HG02763 (cell line): ENCODE measurements at regions not wholly inside any gene's neighbourhood (a gene's known extent, or its start where the extent isn't known, plus 50 kb on each side); places are given as distances from the start of the nearest gene placed in this dataset.

Experiments
- ATAC-seq: cut with Tn5 transposase; IDR thresholded peaks from one replicate; pipeline ENCODE4 v1.9.1; 2021; ENCODE audit warnings: mild to moderate bottlenecking, moderate library complexity; ENCODE audit not compliant: unreplicated experiment

DNA sequence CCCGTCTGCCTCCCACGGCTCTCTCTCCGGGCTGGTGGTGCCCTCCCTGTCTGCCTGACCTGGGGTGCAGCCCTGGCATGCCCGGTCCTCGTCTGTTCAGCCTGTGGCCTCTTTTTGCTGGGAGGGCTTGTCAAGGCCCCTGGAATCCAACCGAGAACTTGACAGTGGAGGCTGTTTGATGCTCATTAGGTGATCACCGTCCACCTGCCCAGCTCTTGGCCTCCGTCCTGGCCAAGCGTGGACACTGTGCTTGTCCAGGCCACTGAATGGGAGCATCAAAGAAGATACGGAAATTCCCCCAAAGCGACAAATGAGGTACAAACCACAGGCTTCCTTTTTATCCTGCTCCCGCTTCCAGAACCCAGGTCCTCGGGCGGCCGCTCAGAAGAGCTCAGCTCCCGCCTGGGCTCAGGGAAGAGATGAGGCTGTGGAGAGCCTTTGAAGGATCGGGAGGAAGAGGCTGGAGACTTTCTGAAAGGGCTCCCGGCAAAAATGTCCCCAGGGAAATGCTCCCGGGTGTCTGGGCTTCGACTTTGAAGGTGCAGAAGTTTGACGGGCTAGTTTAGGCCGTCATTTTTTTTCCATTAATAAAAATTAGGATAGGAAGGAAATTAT lies 1273.9 kb downstream of the BRD1 start:
- no peak for ATAC-seq

DNA sequence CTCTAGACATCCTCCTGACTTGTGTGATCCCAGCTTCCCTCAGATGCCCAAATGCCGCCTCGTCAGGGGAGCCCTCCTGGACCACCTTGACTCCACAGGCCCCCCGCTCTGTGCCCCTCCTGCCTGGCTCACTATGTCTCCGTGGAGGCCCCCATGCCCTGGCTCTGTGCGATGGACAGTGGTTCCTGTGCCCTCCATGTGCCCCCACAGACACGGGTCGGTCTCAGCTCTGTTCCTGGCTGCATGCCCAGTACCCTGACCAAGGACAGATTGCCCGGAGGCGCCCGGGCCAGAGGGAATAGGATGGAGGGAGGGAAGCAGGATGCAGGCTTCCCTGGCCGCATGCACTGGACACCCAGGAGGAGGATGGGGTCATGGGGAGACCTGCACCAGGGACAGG lies 1274.6 kb downstream of the BRD1 start:
- no peak for ATAC-seq

DNA sequence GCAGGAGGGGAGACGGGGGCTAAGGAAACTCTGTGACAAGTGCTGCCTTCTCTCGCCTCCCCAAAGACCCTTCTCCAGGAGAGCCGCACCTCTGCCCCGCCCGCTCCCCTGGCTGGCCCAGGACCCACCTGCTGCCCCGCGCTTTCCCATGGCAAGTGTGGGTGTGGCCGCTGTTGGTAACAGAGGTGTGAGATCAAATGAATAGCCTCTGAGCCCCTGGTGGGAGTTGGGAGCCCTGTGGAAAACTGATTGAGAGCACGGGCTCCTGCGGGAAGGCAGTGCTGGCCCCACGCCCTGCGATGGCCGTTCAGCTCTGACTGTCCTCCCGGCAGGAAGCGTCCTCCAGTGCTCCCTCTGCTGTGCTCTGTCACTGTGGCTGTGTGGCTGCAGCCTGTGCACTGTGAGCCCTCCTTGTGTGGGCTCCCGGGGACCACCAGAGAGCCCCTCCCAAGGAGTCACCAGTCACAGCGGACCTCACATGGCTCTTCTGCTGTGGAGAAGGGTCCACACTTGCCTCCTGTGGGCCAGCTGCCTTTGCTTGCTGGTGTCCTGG lies 1275.9 kb downstream of the BRD1 start:
- ATAC-seq = no peak

DNA sequence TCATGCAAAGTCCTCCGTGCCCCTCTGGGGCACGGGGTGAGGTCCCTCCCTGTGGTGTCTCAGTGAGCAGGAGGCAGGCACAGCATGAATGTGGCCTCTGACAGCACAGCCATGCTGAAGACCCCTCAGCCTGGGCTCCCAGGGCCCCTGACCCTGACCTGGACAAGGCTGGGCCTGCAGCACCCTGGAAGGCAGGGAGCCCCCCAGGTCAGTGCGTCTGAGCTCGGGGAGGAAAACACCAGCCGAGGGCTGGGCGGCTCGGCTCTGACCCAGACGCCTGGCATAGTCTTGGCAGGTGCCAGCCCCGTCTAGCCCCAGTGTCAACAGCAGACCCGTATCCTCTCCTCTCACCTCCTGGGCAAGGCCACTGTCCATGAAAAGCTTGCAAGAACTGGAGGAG lies 1276.6 kb downstream of the BRD1 start:
- ATAC-seq = no peak

DNA sequence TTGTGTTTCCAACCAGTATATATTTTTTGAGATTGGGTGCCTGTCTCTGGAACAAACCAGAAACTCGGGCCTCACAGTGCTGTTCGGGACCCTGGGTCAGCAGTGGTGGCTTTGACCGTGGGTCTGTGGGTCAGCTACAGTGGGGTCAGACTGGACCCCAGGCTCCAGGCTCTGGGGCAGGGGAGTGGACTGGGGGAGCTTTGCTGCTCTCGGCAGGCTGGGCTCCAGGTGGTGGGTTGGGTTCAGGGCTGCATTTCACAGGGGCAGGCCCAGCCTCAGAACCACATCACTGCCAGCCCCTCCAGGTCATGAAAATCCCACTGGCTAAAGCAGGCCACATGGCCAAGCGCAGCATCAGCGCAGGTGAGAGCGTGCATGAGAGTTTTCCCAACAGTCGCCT lies 1279.3 kb downstream of the BRD1 start:
- ATAC-seq = no peak

DNA sequence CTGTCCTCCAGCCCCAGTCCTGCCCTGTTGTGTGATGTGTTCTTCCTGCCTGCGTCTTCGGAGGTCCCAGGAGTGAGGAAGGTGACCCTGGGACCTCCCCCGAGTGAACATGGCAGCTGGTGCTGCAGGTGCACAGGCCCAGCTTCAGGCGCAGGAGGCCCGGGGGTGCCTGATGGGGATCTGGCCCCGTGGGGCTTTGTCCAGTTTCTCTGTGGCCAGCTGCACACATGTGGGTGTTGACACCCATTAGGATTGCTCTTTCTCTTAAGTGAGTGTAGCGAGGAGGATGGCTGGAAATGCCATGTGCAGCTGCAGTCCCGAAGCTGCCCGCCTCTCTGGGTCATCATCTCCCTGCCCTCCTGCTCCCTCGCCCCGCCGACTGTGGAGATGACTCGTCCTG lies 1279.7 kb downstream of the BRD1 start:
- no peak for ATAC-seq

DNA sequence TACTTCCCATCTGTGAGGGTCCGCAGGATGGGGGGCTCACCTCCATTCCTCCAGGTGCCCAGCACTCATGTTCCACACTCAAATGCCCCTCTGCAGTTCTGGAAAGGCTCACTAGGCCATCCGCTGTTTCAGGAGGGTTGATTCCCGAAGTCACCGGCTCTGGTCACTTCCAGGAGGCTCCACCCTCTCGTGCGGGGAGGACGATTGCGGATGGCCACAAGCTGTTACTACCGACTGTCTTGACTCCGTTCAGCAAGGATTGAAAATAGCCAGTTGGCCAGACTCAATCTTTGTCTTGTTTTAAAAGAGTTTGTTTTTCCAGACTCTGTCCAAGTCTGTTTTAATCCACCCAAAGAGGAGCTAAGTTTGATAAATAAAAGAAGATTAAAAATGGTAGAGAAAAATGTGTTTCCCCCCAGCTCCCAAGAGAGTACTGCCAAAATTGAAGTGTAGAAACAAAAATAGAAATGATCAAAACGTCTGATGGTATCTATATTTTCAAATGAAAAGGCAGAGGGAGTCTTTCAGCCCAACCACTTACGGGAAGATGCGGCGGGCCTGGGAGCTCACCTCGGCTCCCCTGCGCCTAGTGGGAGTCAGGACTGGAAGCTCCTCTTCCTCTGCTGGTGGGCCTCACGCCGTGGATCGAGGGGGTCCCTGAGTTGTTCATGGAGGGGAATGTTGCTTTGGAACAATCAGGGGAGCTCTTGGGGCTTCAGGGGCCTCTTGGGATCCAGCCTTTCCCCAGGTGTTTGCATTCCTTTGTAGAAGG lies 1280.8 kb downstream of the BRD1 start:
- no peak for ATAC-seq

DNA sequence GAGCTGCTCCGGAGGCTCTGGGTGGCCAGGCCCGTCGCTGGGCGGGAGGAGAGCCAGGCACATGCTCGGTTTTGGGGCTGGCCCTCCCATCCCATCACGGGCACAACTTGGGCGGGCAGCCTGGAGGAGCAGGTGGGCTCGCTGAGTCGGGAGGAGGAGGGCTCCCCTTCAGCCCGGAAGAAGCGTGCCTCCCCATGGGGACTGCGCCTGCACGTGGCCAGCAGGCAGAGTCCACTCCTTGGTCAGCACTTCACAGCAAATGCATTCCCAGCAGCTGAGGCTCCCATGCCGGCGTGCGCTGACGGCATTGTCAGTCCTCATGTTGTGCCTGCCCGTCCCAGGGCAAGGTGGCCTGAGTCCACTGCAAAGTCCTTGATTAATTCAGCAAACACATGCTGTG lies 1281.7 kb downstream of the BRD1 start:
- no peak for ATAC-seq

DNA sequence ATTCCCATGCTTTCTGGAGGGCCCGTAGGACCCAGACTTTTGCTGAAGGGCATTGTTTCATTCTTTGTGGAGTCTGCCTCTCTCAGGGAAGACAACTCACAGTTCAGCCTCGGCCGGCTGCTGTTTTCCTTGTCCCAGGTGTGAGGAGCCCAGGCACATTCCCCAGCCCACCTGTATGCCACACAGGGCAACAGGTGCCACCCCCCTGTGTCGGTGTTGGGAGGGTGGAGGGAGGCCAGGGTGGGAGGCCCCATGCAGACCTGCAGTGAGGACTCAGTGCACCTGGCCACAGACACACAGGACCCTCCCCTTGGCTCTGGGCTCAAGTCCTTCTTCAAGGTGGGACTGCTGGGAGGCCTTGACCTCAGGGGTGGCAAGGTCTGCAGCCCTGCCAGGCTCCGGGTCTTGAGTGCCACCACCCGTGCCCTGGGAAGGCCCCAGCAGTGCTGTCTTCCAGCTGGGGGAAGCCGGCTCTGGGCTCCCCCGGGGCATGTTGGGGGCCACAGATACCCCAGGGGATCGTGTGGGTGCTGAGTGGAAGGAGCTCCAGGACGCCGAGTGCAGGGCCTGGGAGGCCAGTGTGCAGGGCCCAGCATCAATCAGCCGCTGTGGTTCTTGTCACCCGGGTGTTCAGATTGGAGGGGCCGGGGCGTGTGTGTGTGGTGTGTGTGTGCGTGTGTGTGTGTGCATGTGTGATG lies 1286.1 kb downstream of the BRD1 start:
- no peak for ATAC-seq

DNA sequence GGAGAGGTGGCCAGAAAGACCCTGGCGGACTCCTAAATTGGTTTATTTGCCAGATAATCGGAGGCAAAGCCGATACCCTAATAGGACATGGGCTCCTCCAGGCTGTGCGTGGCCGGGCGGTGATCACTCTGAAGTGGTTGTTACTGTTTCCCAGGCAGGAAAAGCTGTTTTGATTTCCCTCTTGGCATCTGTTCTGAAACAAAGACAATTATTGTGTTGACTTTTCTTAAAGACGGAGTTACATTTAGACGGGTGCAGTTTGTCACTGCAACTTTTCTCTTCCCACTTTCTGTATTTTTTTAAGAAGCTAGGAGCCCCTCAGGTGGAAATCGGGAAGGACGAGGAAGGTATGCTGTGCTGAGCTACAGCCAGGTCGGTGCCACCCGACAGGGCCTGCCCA lies 1288.4 kb downstream of the BRD1 start:
- no peak for ATAC-seq

DNA sequence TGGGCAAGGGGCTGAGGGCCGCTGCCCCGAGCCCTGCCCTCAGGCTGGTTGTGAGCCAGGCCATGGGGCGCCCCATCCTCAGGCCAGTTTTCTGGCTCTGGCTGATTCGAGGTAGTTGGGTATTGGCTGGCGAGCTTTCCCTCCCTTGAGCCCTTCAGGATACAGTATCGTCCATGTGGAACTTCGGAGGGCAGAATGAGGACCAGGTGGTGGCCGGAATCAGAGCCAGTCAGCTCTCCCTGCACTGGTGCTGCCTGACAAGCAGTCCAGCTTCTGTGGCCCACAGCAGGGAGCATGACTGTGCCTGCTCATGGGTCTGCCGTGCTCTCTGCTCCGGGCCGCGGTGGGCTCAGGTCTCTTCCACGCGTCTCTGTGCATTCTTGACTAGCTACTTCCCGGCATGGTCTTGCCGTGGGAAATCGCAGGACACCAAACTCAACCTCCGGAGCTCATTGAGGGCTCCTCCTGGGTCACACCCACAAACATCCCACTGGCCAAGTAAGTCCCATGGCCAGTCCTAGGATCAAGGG lies 1289.3 kb downstream of the BRD1 start:
- no peak for ATAC-seq

DNA sequence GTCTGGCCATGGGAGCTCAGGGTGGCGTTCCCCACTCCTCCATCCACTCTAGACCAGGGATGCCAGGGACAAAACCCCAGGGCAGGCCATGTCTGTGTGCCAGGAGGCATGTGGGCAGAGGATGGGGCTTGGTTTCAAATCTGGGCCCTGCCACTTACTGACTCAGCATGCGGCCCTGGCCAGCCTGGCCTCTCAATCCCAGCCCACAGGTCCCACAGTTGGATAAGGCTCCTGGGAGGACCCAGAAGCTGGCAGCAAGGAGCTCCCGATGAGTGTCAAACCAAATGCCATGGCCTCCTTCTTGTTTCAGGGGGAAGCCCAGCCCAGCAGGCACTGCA lies 1290.4 kb downstream of the BRD1 start:
- ATAC-seq = no peak

DNA sequence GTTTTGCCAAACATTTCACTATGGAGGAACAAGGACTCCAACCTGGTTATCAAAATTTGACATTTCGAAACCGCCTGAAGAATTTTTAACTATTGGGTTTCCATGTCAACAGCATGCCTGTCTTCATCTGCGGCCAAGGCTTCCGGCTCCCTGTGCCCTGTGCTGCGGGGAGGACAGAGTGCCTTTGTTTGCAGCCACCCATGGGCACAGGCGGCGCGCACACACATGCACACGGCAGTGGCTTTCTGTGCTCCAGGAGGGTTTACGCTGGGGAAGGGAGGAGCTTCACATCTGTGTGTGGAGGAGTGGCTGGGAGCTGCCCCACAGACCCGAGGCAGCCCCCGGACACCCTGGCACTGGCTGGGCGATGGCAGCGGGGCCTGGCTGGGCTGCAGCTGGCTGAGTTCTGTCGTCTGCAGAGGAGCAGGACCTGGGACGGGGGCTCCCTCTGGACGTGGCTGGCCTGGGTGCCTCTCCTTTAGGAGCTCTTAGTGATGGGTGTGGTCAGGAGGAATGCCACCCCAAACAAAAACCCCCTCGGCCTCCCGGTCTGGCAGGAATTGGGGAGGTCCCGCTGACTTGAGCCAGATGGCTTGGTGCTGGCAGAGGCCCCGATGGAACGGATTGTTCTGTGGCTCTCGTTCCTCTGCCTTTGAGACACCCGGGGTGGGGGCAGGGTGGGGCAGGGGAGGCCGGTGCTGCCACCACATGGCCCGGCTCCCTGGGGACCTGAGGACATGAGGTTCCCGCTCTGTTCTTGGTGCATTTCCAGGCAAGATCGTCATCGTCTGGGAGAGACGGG lies 1290.9 kb downstream of the BRD1 start:
- ATAC-seq = no peak

DNA sequence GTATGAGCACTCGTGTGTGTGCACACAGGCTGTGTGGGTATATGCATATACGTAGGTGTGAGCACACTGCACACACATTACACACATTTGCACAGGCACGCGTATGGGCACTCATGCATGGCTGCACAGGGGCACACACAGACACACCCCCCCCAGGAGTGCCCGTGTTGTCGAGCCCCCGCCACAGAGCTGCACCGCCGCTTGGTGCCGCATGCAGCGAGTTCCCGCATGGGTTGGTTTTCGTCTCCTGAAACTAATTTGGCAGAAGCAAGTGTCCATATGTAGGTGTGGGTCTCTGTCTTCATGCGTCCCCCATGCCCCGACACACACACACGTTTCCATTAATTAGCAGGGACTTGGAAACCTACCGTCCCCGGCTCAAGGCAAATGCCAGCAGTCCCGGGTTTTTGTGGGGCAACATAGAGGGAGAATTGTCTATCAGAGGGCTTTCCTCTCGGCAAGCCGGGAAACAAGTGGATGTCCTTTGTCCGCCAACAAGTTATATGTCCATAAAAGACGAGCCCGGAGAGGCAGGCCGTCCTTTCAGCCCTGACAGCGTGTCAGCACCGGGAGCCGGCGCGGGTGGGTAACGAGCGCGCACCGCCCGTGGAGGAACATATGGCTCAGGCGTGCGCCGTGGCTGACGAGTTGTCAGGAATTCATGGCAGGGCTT lies 1291.7 kb downstream of the BRD1 start:
- ATAC-seq = no peak

DNA sequence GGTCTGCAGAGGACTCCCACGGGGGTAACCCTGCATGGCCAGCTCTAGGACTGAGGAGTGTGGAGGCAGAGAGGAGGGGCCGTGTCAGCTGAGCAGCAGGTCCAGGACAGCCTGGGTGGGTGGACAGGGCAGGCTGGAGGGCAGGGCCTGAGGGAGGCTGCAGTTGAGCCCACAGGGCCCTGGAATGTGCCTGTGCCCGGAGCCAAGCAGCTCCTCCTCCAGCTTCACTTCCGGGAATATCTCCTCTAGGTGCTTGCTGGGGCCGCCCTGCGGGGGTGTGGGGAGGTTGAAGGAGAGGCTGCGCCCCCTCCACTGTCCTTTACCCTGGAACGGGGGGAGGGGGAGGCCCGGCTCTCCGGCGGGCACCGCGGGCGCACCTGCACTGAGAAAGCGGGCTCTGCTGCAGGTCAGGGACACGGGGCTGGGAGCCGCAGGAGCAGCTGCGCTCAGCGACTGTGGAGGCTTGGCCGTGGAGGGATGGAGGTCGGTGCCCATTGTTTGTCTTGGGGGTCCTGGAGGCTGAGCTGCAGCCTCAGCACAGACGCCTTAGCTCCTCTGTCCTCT lies 1293.2 kb downstream of the BRD1 start:
- ATAC-seq = no peak

DNA sequence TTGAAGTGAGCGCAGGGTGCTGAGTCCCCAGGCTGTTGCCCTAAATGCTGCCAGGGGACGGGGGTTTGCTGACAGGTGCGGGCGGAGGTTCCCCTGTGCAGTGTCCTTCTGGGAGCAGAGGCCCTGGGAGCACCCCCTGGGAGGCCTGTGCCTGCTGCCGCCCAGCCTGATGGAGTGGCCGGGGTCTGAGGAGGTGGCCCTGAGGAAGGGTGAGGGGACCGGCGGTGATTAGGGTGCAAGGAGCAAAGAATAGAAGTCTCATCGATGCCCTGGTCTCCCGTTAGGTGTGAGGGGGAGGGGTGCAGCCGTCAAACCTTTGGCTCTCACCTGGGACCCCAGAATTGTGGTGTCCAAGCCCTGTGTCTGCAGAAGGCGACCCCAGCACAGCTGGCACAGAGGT lies 1294.7 kb downstream of the BRD1 start:
- no peak for ATAC-seq

DNA sequence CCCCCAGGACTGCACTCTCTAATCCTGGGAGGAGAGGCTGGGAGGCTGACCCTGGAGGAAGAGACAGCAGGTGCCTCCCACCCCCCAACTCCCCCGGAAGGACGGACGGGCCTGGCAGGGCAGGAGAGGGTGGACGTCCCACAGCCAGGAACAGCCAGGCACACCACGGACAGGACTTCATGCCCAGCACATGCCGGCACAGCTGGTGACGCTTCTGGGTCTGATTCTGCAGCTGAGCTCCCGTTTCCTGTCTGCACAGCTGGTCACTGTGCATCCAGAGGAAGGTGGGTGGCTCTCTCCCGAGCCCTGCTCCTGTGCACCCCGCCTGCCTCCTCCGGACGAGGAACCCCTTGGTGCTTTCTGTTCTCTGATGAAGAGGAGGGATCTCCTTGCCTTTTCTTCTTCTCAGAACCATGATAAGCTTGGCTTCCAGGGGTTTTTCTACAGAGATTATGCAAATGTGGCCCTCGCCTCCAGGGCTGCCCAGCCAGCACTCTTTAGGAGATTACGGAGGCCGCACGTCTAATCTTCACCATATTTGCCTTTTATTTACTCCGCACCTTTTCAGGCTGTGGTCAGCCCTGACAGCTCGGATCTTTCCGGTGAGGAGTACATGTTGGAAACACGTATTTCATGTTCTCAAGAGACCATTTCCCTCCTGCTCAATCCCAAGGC lies 1295.8 kb downstream of the BRD1 start:
- no peak for ATAC-seq

DNA sequence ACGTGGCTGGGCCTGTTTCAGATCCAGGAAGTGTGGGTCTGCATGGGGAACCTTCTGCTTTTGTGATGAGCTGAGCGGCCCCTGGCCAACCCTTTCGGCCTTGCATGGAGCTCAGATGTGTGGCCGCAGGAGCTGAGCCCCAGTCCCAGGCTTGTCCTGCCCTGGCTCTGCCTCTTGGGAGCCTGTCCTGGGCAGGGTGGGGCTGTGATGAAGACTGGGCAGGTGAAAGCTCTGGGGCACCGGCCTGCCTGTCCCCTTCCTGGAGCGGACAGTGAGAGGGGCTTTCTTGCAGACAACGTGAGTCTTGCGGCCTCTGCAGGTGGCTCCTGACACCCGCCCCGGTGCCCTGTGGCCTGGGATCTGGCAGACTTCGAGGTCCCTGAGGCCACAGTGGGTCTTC lies 1296.6 kb downstream of the BRD1 start:
- ATAC-seq = no peak

DNA sequence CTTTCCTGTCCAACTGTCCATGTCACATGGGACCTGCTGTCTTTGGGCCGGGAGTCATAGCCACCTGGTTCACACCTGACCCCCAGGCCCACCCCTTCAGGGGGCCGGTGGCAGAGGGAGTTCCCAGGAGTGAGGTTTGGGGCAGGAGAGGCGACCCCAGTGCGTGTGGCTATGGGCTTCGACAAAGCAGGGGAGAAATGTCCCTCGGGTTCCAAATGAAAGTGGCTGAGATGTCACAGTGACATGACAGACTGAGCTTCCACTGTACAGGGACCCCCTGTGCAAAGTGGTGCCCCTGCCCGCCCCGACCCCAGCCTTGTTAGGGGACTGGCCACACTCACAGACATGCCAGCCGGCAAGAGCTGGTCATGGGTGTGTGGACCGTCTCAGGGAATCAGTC lies 1297.0 kb downstream of the BRD1 start:
- ATAC-seq = no peak
